Right lobe of liver (tissue), 4 donors: ENCODE measurements at regions not wholly inside any gene's neighbourhood (a gene's known extent, or its start where the extent isn't known, plus 50 kb on each side); places are given as distances from the start of the nearest gene placed in this dataset.

ENCODE experiments used
- POLR2A ChIP-seq: fragments of 450-650 bp; IDR thresholded peaks from one replicate; pipeline ENCODE4 v1.6.1; 2017; ENCODE audit warnings: antibody characterized with exemption, mild to moderate bottlenecking
- TF ChIP-seq, protein P1 (sequence below), 4 donors: fragments of 200-600 bp in 3 of 4; fragments of 450-650 bp in 1 of 4; IDR thresholded peaks; one replicate each; pipeline versions ENCODE4 v1.5.1 to v1.8.0; 2016 to 2022; ENCODE audit warnings: antibody characterized with exemption in 4 of 4, mild to moderate bottlenecking in 2 of 4
- donor health status: DM: no; HTN: no; CAD: no.
- donor health status: DM: no; HTN: no; CAD: no.
- donor health status: DM: no; HTN: yes; CAD: no.

DNA sequence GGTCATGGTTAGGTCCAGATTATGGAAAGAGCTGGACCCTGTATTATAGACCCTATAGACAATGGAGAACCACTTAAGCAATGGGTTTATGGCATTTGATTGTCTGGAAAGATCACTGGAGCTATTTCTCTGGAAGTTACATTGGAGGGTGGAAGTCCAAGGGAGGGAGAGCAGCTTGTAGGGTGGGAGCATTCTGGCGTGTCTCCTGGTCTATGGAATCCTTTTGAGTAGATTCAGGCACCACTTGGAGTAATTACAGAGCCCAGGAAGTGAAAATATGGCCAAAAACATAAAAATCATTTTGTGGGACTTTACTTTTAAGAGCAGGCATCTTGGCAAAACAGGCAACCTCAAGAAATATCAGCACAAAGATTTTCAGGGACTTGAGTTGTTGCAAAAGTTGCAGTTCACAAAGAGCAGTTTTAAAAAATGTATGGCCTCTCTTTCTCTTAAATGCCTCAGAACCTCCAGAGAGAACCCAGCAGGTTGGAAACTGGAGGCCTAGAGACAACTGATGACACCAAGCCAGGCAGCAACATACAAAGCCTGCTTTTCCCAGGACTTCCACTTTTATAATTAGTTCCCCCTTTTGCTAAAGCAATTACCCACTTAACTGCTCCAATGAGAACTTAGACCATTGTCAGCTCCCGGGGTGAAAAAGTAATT lies 331.0 kb downstream of the MYCN start:
- TF ChIP-seq, protein P1, sequence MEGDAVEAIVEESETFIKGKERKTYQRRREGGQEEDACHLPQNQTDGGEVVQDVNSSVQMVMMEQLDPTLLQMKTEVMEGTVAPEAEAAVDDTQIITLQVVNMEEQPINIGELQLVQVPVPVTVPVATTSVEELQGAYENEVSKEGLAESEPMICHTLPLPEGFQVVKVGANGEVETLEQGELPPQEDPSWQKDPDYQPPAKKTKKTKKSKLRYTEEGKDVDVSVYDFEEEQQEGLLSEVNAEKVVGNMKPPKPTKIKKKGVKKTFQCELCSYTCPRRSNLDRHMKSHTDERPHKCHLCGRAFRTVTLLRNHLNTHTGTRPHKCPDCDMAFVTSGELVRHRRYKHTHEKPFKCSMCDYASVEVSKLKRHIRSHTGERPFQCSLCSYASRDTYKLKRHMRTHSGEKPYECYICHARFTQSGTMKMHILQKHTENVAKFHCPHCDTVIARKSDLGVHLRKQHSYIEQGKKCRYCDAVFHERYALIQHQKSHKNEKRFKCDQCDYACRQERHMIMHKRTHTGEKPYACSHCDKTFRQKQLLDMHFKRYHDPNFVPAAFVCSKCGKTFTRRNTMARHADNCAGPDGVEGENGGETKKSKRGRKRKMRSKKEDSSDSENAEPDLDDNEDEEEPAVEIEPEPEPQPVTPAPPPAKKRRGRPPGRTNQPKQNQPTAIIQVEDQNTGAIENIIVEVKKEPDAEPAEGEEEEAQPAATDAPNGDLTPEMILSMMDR (IDR thresholded peaks at IDR 0.05): no peak
- TF ChIP-seq POLR2A: no peak
